Gastrocnemius medialis (tissue), 4 donors: ENCODE measurements at regions not wholly inside any gene's neighbourhood (a gene's known extent, or its start where the extent isn't known, plus 50 kb on each side); places are given as distances from the start of the nearest gene placed in this dataset.

Experiments used
- POLR2A ChIP-seq, 2 donors: fragments of 450-650 bp; IDR thresholded peaks; one replicate each; pipeline ENCODE4 v1.6.1; 2017; ENCODE audit warnings: antibody characterized with exemption in 2 of 2, mild to moderate bottlenecking in 2 of 2, moderate library complexity in 2 of 2
- TF ChIP-seq, protein P1 (sequence below), 5 experiments: fragments of 450-650 bp in 3 of 5; fragments of 200-600 bp in 2 of 5; sonication (generic) in 2 of 5; IDR thresholded peaks in 4 of 5; conservative IDR thresholded peaks in 1 of 5; 1 replicate in 4 of 5; 2 replicates in 1 of 5; pipeline ENCODE4 v1.5.1; 2016 to 2019; ENCODE audit warnings: antibody characterized with exemption in 5 of 5, mild to moderate bottlenecking in 3 of 5, moderate library complexity in 3 of 5

DNA sequence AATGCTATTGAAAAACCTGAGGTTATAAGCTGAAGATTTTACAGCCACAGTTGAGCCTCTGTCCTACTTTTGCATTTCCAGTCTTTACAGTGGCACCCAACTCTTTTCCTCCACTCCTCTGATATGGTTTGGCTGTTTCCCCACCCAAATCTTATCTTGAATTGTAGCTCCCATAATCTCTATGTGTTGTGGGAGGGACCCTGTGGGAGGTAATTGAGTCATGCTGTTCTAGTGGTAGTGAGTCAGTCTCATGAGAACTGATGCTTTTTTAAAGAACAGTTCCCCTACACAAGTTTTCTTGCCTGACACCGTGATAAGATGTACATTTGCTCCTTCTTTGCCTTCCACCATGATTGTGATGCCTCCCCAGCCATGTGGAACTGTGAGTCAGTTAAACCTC lies 646.1 kb upstream of the SEMA6A start:
- no peak for TF ChIP-seq POLR2A (IDR thresholded peaks at IDR 0.05)
- TF ChIP-seq, protein P1, sequence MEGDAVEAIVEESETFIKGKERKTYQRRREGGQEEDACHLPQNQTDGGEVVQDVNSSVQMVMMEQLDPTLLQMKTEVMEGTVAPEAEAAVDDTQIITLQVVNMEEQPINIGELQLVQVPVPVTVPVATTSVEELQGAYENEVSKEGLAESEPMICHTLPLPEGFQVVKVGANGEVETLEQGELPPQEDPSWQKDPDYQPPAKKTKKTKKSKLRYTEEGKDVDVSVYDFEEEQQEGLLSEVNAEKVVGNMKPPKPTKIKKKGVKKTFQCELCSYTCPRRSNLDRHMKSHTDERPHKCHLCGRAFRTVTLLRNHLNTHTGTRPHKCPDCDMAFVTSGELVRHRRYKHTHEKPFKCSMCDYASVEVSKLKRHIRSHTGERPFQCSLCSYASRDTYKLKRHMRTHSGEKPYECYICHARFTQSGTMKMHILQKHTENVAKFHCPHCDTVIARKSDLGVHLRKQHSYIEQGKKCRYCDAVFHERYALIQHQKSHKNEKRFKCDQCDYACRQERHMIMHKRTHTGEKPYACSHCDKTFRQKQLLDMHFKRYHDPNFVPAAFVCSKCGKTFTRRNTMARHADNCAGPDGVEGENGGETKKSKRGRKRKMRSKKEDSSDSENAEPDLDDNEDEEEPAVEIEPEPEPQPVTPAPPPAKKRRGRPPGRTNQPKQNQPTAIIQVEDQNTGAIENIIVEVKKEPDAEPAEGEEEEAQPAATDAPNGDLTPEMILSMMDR (IDR thresholded peaks at IDR 0.05 in 4 of 5, conservative IDR thresholded peaks at IDR 0.05 in 1 of 5) = no peak
